PC-9 (cell line): ENCODE measurements at regions not wholly inside any gene's neighbourhood (a gene's known extent, or its start where the extent isn't known, plus 50 kb on each side); places are given as distances from the start of the nearest gene placed in this dataset.
A peak's percentile ranks its signal among the peaks of the same experiment; 100 is the strongest.

Experiments
- BruUV-seq: library from RNA; stranded (reverse); fragments of 400-500 nt; replicated peaks from 2 replicates; lab custom pipeline; 2021; lab: Mats Ljungman, UMichigan
- CTCF ChIA-PET: fragments of 300-600 bp; sonication (Branson Sonifier 250); formaldehyde crosslinking; loops from one replicate; lab custom pipeline; 2022; ENCODE audit warnings: antibody characterized with exemption; lab: Charles Lee
- POLR2A ChIA-PET: fragments of 300-600 bp; sonication (Branson Sonifier 250); formaldehyde crosslinking; loops from one replicate; lab custom pipeline; 2022; ENCODE audit warnings: antibody characterized with exemption; ENCODE audit not compliant: unreplicated experiment; lab: Charles Lee
- DNase-seq, 2 experiments: peaks; one replicate each; pipeline versions ENCODE4 v3.0.0 to v3.0.0-alpha.2; 2015 to 2022; ENCODE audit warnings: mixed read lengths in 1 of 2
- H2AFZ ChIP-seq: fragments of 200-600 bp; sonication (generic); 2 replicates; pipeline ENCODE4 v1.8.1; 2017; ENCODE audit warnings: antibody characterized with exemption
- H3F3A ChIP-seq: fragments of 200-600 bp; sonication (generic); 2 replicates; pipeline ENCODE4 v1.8.1; 2017; ENCODE audit warnings: antibody characterized with exemption, mild to moderate bottlenecking, low read depth; ENCODE audit not compliant: insufficient read depth
- H3K27ac ChIP-seq: fragments of 200-600 bp; sonication (generic); 2 replicates; pipeline ENCODE4 v1.6.1; 2016; ENCODE audit warnings: mixed run types
- H3K27me3 ChIP-seq: fragments of 200-600 bp; sonication (generic); 2 replicates; pipeline ENCODE4 v1.6.1; 2016; ENCODE audit warnings: low read depth, mixed run types; ENCODE audit not compliant: insufficient read depth
- H3K36me3 ChIP-seq: fragments of 200-600 bp; sonication (generic); 2 replicates; pipeline ENCODE4 v1.6.1; 2016; ENCODE audit warnings: low read depth, mixed run types
- H3K4me1 ChIP-seq: fragments of 200-600 bp; sonication (generic); replicated peaks from 2 replicates; pipeline ENCODE4 v1.6.1; 2016; ENCODE audit warnings: mixed run types; ENCODE audit not compliant: insufficient read depth
- H3K4me2 ChIP-seq: fragments of 200-600 bp; sonication (generic); 2 replicates; pipeline ENCODE4 v1.6.1; 2017; ENCODE audit warnings: mixed run types
- H3K4me3 ChIP-seq: fragments of 200-600 bp; sonication (generic); 2 replicates; pipeline ENCODE4 v1.6.1; 2016; ENCODE audit warnings: mixed run types
- H3K79me2 ChIP-seq: fragments of 200-600 bp; sonication (generic); 2 replicates; pipeline ENCODE4 v1.6.1; 2017; ENCODE audit warnings: low read depth, mixed run types
- H3K9me2 ChIP-seq: fragments of 200-600 bp; sonication (generic); 2 replicates; pipeline ENCODE4 v1.8.1; 2017; ENCODE audit warnings: mild to moderate bottlenecking; ENCODE audit not compliant: insufficient read depth
- H3K9me3 ChIP-seq: fragments of 200-600 bp; sonication (generic); 2 replicates; pipeline ENCODE4 v1.8.1; 2016; ENCODE audit warnings: low read depth; ENCODE audit not compliant: insufficient read depth
- H4K20me1 ChIP-seq: fragments of 200-600 bp; sonication (generic); 2 replicates; pipeline ENCODE4 v1.8.1; 2017; ENCODE audit not compliant: insufficient read depth
- CTCF ChIP-seq: fragments of 200-600 bp; sonication (generic); conservative IDR thresholded peaks from 2 replicates; pipeline ENCODE4 v1.6.1; 2017; ENCODE audit warnings: mixed run types, antibody characterized with exemption, mild to moderate bottlenecking, moderate library complexity
- EZH2 ChIP-seq: fragments of 200-600 bp; sonication (generic); IDR thresholded peaks from 2 replicates; pipeline ENCODE4 v1.8.0; 2017; ENCODE audit warnings: antibody characterized with exemption, low read depth
- intact Hi-C: fragments of 100-400 bp; cut with micrococcal nuclease; formaldehyde crosslinking; loops from one replicate; pipeline ENCODE4 v1.10.0; 2022; ENCODE audit not compliant: unreplicated experiment

- no peaks in the 10 kb centered on the region for H4K20me1 ChIP-seq
- H3K4me1 ChIP-seq: peaks cover 33% of the 10 kb centered on the region
- no peaks in the 10 kb centered on the region for H3K9me2 ChIP-seq
- H3K4me3 ChIP-seq: no peak overlapping the region
- H2AFZ ChIP-seq: no peak overlapping the region
- no peaks in the 10 kb centered on the region for H3K36me3 ChIP-seq
- H3K27ac ChIP-seq: no peak overlapping the region
- peaks cover 11% of the 10 kb centered on the region; the same call in 1 of the 2 replicates for H3K9me3 ChIP-seq
- intact Hi-C loops: no loop called here
- BruUV-seq: no TSS peak
- ChIA-PET CTCF (no interaction called here), POLR2A (no interaction called here)
- TF ChIP-seq EZH2: no peak
- TF ChIP-seq CTCF: no peak
- no peaks in the 10 kb centered on the region for H3K79me2 ChIP-seq
- no peak for DNase-seq
- H3F3A ChIP-seq: peaks cover 34% of the 10 kb centered on the region
- no peak overlapping the region for H3K4me2 ChIP-seq
- no peaks in the 10 kb centered on the region for H3K27me3 ChIP-seq
These were observed 129.9 kb upstream of the RPS23 start for GRCh38 chr5:82408033-82408432.

GRCh38 chr5:82406205-82406773 is 128.1 kb upstream of the RPS23 start:
- no peaks in the 10 kb centered on the region for H3K36me3 ChIP-seq
- TF ChIP-seq EZH2 (no peak), CTCF (no peak)
- no peaks in the 10 kb centered on the region for H3K9me2 ChIP-seq
- BruUV-seq: no TSS peak
- H3K4me1 ChIP-seq: peaks cover 33% of the 10 kb centered on the region
- H3F3A ChIP-seq: peaks cover 34% of the 10 kb centered on the region
- H3K79me2 ChIP-seq: no peaks in the 10 kb centered on the region
- POLR2A ChIA-PET: no interaction called here
- H3K27me3 ChIP-seq: no peaks in the 10 kb centered on the region
- H4K20me1 ChIP-seq: no peaks in the 10 kb centered on the region
- H2AFZ ChIP-seq: peak overlapping the region; percentile 59
- CTCF ChIA-PET: interaction anchor here (0.7 kb wide), 1 partner anchor 190 kb away, joined by 14 read pairs; no protein-coding TSS in a partner anchor
- intact Hi-C loops: loop anchor here (2.0 kb wide), 1 partner anchor 49 kb away; no protein-coding TSS in a partner anchor
- peak overlapping the region; percentile 76 for H3K4me2 ChIP-seq
- H3K27ac ChIP-seq: peak overlapping the region; percentile 99
- DNase-seq: peak; percentile 53 to 94
- peak overlapping the region; percentile 35; the same call in 1 of the 2 replicates for H3K4me3 ChIP-seq
- peaks cover 11% of the 10 kb centered on the region; the same call in 1 of the 2 replicates for H3K9me3 ChIP-seq

GRCh38 chr5:82405618-82406204 is 127.6 kb upstream of the RPS23 start:
- peak overlapping the region; percentile 76 for H3K4me2 ChIP-seq
- CTCF ChIA-PET: interaction anchor here (0.7 kb wide), 1 partner anchor 190 kb away, joined by 14 read pairs; no protein-coding TSS in a partner anchor

More at GRCh38 chr5:82405618-82406204, 127.6 kb upstream of the RPS23 start:
- POLR2A ChIA-PET: no interaction called here
- Histone ChIP-seq H3K27me3 (no peaks in the 10 kb centered on the region), H3K9me3 (peaks cover 11% of the 10 kb centered on the region; the same call in 1 of the 2 replicates), H3F3A (peaks cover 34% of the 10 kb centered on the region), H3K4me3 (peak overlapping the region; percentile 36; the same call in 1 of the 2 replicates), H3K4me1 (peaks cover 33% of the 10 kb centered on the region), H3K27ac (peak overlapping the region; percentile 99), H3K79me2 (no peaks in the 10 kb centered on the region), H4K20me1 (no peaks in the 10 kb centered on the region), H2AFZ (peak overlapping the region; percentile 59; the same call in 1 of the 2 replicates), H3K36me3 (no peaks in the 10 kb centered on the region), H3K9me2 (no peaks in the 10 kb centered on the region)
- no TSS peak for BruUV-seq
- peak; percentile 39 to 94 for DNase-seq
- TF ChIP-seq CTCF (no peak), EZH2 (no peak)
- intact Hi-C loops: loop anchor here (2.0 kb wide), 1 partner anchor 49 kb away; no protein-coding TSS in a partner anchor
